ENCODE measurements at regions not wholly inside any gene's neighbourhood (a gene's known extent, or its start where the extent isn't known, plus 50 kb on each side); places are given as distances from the start of the nearest gene placed in this dataset.

GRCh38 chr6:15079288-15079817 lies 166.5 kb upstream of the JARID2 start:
- no peak for TF ChIP-seq CTCF (IDR thresholded peaks at IDR 0.05; ENCODE audit: poor library complexity)
- no peak for TF ChIP-seq EZH2 (IDR thresholded peaks at IDR 0.05; ENCODE audit: borderline replicate concordance)
